Fibroblast of pulmonary artery (primary cell): ENCODE measurements at regions not wholly inside any gene's neighbourhood (a gene's known extent, or its start where the extent isn't known, plus 50 kb on each side); places are given as distances from the start of the nearest gene placed in this dataset.
"Not testable (repeated sequence)": the region's sequence is repeated elsewhere in the genome, so short reads cannot be mapped to it uniquely, and the experiment has no call there.

Source experiments
- DNase-seq: peaks from one replicate; pipeline ENCODE4 v3.0.0-alpha.2; 2010; ENCODE audit warnings: low read depth
- H3K4me3 ChIP-seq: replicated peaks from 2 replicates; pipeline ENCODE4 v1.5.1; 2011; ENCODE audit warnings: low read depth, mild to moderate bottlenecking, control low read depth, low read length, moderate library complexity
- CTCF ChIP-seq: IDR thresholded peaks from 2 replicates; pipeline ENCODE4 v1.5.1; 2011; ENCODE audit warnings: mild to moderate bottlenecking, control low read depth, low read length, inconsistent platforms; ENCODE audit errors: missing control alignments

GRCh38 chr15:83335542-83335941 is 51.1 kb upstream of the BNC1 start:
- not testable (repeated sequence) for DNase-seq

GRCh38 chr15:83339396-83339795 is 54.9 kb upstream of the BNC1 start:
- TF ChIP-seq CTCF, result no peak
- DNase-seq, result no peak
- H3K4me3 ChIP-seq, result no peak overlapping the region

More at GRCh38 chr15:83335542-83335941, 51.1 kb upstream of the BNC1 start:
- H3K4me3 ChIP-seq, result not testable (repeated sequence)

- no peak for TF ChIP-seq CTCF
- no peak for DNase-seq
- no peak overlapping the region for H3K4me3 ChIP-seq
Observed at GRCh38 chr15:83340087-83340486, 55.6 kb upstream of the BNC1 start.

GRCh38 chr15:83346342-83346741 is 61.9 kb upstream of the BNC1 start:
- DNase-seq, result no peak
- TF ChIP-seq CTCF, result no peak
- no peak overlapping the region for H3K4me3 ChIP-seq

- TF ChIP-seq CTCF, result no peak
- no peak for DNase-seq
- H3K4me3 ChIP-seq, result no peak overlapping the region
Observed at GRCh38 chr15:83352119-83352518, 67.7 kb upstream of the BNC1 start.

GRCh38 chr15:83356501-83357399 is 72.3 kb upstream of the BNC1 start:
- H3K4me3 ChIP-seq, result no peak overlapping the region
- DNase-seq, result no peak
- TF ChIP-seq CTCF, result no peak

- no peak overlapping the region for H3K4me3 ChIP-seq
- no peak for DNase-seq
- no peak for TF ChIP-seq CTCF
Observed at GRCh38 chr15:83358972-83359564, 74.6 kb upstream of the BNC1 start.
